H1 (cell line): ENCODE measurements at regions not wholly inside any gene's neighbourhood (a gene's known extent, or its start where the extent isn't known, plus 50 kb on each side); places are given as distances from the start of the nearest gene placed in this dataset.

Source experiments
- ATF2 ChIP-seq: IDR thresholded peaks from 2 replicates; pipeline ENCODE4 v1.6.1; 2012; ENCODE audit warnings: low read length, inconsistent platforms
- SAP30 ChIP-seq: fragments of 300-600 bp; sonication (generic); IDR thresholded peaks from 2 replicates; pipeline ENCODE4 v1.7.1; 2012; ENCODE audit warnings: low read length, moderate library complexity, mild to moderate bottlenecking, inconsistent platforms; ENCODE audit not compliant: insufficient read depth, insufficient replicate concordance

GRCh38 chr18:27752944-27753343 lies 424.0 kb downstream of the CDH2 start (continued):
- no peak for TF ChIP-seq SAP30
- no peak for TF ChIP-seq ATF2
- TF ChIP-seq, all 59 proteins: peak for 0
